ENCODE measurements at regions not wholly inside any gene's neighbourhood (a gene's known extent, or its start where the extent isn't known, plus 50 kb on each side); places are given as distances from the start of the nearest gene placed in this dataset.

GRCh38 chr4:134343081-134343480 lies 141.5 kb upstream of the PABPC4L start:
- no peak for DNase-seq (ENCODE audit: low spot score)
- no peaks in the 10 kb centered on the region for H3K36me3 ChIP-seq (ENCODE audit: insufficient read depth)
- no peak overlapping the region for H3K27ac Mint-ChIP-seq
- H3K27me3 Mint-ChIP-seq (ENCODE audit: insufficient read depth, low read depth, poor library complexity): no peaks in the 10 kb centered on the region
- no peak overlapping the region for H2AFZ ChIP-seq
- H3F3A ChIP-seq (replicated peaks; ENCODE audit: low read depth): no peaks in the 10 kb centered on the region
- H3K36me3 Mint-ChIP-seq (ENCODE audit: low read depth): no peaks in the 10 kb centered on the region
- H3K27ac ChIP-seq (ENCODE audit: low read depth): no peak overlapping the region
- no peaks in the 10 kb centered on the region for H4K20me1 ChIP-seq (replicated peaks; ENCODE audit: insufficient read depth)
- no peaks in the 10 kb centered on the region for H3K9me3 Mint-ChIP-seq
- no peaks in the 10 kb centered on the region for H3K79me2 ChIP-seq (replicated peaks; ENCODE audit: insufficient read depth)
- H3K4me1 Mint-ChIP-seq: no peaks in the 10 kb centered on the region
- H3K4me1 ChIP-seq (ENCODE audit: insufficient read depth): no peaks in the 10 kb centered on the region
- no peak for ATAC-seq
- no peak overlapping the region for H3K4me3 ChIP-seq
- no peaks in the 10 kb centered on the region for H3K27me3 ChIP-seq (ENCODE audit: insufficient read depth)
- H3K9me2 ChIP-seq (ENCODE audit: insufficient read depth): no peaks in the 10 kb centered on the region
- H3K4me2 ChIP-seq: no peak overlapping the region
- no peak overlapping the region for H3K4me3 Mint-ChIP-seq
- TF ChIP-seq POLR2AphosphoS5 (IDR thresholded peaks at IDR 0.05; ENCODE audit: low read depth) (no peak), EZH2 (IDR thresholded peaks at IDR 0.05; ENCODE audit: low read depth, unreplicated experiment) (no peak)

DNA sequence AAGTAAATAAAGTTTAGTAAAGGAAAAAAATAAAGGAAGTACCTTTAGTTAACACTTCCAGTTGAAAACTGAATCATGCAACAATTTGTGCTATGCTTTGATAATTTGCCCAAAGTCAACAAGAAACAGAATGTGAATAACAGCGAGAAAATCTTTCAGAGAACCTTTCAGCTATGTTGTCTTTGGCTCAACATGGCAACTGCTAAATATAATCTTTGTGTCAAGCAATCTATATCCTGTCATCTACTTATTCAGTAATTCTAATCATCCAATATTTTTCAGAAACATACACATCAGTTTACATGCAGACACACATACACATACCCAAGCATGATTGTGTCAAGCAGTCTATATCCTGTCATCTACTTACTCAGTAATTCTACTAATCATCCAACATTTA lies 136.0 kb upstream of the PABPC4L start:
- Mint-ChIP-seq H3K27me3 (ENCODE audit: insufficient read depth, low read depth, poor library complexity) (no peaks in the 10 kb centered on the region), H3K9me3 (peaks cover 6% of the 10 kb centered on the region; the same call in 1 of the 3 replicates), H3K4me1 (no peaks in the 10 kb centered on the region), H3K36me3 (ENCODE audit: low read depth) (peaks cover 5% of the 10 kb centered on the region; the same call in 2 of the 3 replicates), H3K27ac (no peak overlapping the region), H3K4me3 (no peak overlapping the region)
- no peak overlapping the region for H3K4me2 ChIP-seq
- no peaks in the 10 kb centered on the region for H3K9me2 ChIP-seq (ENCODE audit: insufficient read depth)
- no peak overlapping the region for H2AFZ ChIP-seq
- ATAC-seq (no peak), DNase-seq (ENCODE audit: low spot score) (no peak)
- no peaks in the 10 kb centered on the region for H3F3A ChIP-seq (replicated peaks; ENCODE audit: low read depth)
- H3K4me1 ChIP-seq (ENCODE audit: insufficient read depth): no peaks in the 10 kb centered on the region
- no peaks in the 10 kb centered on the region for H3K36me3 ChIP-seq (ENCODE audit: insufficient read depth)
- H4K20me1 ChIP-seq (replicated peaks; ENCODE audit: insufficient read depth): no peaks in the 10 kb centered on the region
- no peaks in the 10 kb centered on the region for H3K27me3 ChIP-seq (ENCODE audit: insufficient read depth)
- no peak overlapping the region for H3K27ac ChIP-seq (ENCODE audit: low read depth)
- no peaks in the 10 kb centered on the region for H3K79me2 ChIP-seq (replicated peaks; ENCODE audit: insufficient read depth)
- no peak overlapping the region for H3K4me3 ChIP-seq
- TF ChIP-seq ZNF331 (CRISPR knock-in tag; IDR thresholded peaks at IDR 0.05; ENCODE audit: low read depth) (no peak), ZNF114 (CRISPR knock-in tag; IDR thresholded peaks at IDR 0.05) (no peak), EZH2phosphoT487 (IDR thresholded peaks at IDR 0.05; ENCODE audit: unreplicated experiment) (no peak), NANOG (IDR thresholded peaks at IDR 0.05; ENCODE audit: borderline replicate concordance) (no peak), POLR2AphosphoS5 (IDR thresholded peaks at IDR 0.05; ENCODE audit: low read depth) (no peak), JUNB (IDR thresholded peaks at IDR 0.05; ENCODE audit: unreplicated experiment) (no peak), STAT1 (IDR thresholded peaks at IDR 0.05; ENCODE audit: unreplicated experiment) (no peak), CTCF (conservative IDR thresholded peaks at IDR 0.05; ENCODE audit: low read depth in 2 of 2) (no peak), EZH2 (IDR thresholded peaks at IDR 0.05; ENCODE audit: low read depth, unreplicated experiment) (no peak), CREB1 (CRISPR knock-in tag; IDR thresholded peaks at IDR 0.05; ENCODE audit: low read depth) (no peak)
- TF ChIP-seq, protein P1, sequence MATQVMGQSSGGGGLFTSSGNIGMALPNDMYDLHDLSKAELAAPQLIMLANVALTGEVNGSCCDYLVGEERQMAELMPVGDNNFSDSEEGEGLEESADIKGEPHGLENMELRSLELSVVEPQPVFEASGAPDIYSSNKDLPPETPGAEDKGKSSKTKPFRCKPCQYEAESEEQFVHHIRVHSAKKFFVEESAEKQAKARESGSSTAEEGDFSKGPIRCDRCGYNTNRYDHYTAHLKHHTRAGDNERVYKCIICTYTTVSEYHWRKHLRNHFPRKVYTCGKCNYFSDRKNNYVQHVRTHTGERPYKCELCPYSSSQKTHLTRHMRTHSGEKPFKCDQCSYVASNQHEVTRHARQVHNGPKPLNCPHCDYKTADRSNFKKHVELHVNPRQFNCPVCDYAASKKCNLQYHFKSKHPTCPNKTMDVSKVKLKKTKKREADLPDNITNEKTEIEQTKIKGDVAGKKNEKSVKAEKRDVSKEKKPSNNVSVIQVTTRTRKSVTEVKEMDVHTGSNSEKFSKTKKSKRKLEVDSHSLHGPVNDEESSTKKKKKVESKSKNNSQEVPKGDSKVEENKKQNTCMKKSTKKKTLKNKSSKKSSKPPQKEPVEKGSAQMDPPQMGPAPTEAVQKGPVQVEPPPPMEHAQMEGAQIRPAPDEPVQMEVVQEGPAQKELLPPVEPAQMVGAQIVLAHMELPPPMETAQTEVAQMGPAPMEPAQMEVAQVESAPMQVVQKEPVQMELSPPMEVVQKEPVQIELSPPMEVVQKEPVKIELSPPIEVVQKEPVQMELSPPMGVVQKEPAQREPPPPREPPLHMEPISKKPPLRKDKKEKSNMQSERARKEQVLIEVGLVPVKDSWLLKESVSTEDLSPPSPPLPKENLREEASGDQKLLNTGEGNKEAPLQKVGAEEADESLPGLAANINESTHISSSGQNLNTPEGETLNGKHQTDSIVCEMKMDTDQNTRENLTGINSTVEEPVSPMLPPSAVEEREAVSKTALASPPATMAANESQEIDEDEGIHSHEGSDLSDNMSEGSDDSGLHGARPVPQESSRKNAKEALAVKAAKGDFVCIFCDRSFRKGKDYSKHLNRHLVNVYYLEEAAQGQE (IDR thresholded peaks at IDR 0.05; ENCODE audit: unreplicated experiment): no peak
- TF ChIP-seq, protein P2, sequence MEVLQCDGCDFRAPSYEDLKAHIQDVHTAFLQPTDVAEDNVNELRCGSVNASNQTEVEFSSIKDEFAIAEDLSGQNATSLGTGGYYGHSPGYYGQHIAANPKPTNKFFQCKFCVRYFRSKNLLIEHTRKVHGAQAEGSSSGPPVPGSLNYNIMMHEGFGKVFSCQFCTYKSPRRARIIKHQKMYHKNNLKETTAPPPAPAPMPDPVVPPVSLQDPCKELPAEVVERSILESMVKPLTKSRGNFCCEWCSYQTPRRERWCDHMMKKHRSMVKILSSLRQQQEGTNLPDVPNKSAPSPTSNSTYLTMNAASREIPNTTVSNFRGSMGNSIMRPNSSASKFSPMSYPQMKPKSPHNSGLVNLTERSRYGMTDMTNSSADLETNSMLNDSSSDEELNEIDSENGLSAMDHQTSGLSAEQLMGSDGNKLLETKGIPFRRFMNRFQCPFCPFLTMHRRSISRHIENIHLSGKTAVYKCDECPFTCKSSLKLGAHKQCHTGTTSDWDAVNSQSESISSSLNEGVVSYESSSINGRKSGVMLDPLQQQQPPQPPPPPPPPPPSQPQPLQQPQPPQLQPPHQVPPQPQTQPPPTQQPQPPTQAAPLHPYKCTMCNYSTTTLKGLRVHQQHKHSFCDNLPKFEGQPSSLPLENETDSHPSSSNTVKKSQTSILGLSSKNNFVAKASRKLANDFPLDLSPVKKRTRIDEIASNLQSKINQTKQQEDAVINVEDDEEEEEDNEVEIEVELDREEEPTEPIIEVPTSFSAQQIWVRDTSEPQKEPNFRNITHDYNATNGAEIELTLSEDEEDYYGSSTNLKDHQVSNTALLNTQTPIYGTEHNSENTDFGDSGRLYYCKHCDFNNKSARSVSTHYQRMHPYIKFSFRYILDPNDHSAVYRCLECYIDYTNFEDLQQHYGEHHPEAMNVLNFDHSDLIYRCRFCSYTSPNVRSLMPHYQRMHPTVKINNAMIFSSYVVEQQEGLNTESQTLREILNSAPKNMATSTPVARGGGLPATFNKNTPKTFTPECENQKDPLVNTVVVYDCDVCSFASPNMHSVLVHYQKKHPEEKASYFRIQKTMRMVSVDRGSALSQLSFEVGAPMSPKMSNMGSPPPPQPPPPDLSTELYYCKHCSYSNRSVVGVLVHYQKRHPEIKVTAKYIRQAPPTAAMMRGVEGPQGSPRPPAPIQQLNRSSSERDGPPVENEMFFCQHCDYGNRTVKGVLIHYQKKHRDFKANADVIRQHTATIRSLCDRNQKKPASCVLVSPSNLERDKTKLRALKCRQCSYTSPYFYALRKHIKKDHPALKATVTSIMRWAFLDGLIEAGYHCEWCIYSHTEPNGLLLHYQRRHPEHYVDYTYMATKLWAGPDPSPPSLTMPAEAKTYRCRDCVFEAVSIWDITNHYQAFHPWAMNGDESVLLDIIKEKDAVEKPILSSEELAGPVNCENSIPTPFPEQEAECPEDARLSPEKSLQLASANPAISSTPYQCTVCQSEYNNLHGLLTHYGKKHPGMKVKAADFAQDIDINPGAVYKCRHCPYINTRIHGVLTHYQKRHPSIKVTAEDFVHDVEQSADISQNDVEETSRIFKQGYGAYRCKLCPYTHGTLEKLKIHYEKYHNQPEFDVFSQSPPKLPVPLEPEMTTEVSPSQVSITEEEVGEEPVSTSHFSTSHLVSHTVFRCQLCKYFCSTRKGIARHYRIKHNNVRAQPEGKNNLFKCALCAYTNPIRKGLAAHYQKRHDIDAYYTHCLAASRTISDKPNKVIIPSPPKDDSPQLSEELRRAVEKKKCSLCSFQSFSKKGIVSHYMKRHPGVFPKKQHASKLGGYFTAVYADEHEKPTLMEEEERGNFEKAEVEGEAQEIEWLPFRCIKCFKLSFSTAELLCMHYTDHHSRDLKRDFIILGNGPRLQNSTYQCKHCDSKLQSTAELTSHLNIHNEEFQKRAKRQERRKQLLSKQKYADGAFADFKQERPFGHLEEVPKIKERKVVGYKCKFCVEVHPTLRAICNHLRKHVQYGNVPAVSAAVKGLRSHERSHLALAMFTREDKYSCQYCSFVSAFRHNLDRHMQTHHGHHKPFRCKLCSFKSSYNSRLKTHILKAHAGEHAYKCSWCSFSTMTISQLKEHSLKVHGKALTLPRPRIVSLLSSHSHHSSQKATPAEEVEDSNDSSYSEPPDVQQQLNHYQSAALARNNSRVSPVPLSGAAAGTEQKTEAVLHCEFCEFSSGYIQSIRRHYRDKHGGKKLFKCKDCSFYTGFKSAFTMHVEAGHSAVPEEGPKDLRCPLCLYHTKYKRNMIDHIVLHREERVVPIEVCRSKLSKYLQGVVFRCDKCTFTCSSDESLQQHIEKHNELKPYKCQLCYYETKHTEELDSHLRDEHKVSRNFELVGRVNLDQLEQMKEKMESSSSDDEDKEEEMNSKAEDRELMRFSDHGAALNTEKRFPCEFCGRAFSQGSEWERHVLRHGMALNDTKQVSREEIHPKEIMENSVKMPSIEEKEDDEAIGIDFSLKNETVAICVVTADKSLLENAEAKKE (CRISPR knock-in tag; IDR thresholded peaks at IDR 0.05): no peak
